Stimulated activated naive CD8-positive, alpha-beta T cell treated with anti-CD3 and anti-CD28 coated beads, Interleukin-15, Interleukin-2, amounts not matched to agents 100 U/mL and 50 U/mL, for 24 hours (primary cell): ENCODE measurements at regions not wholly inside any gene's neighbourhood (a gene's known extent, or its start where the extent isn't known, plus 50 kb on each side); places are given as distances from the start of the nearest gene placed in this dataset.
"Not testable (repeated sequence)": the region's sequence is repeated elsewhere in the genome, so short reads cannot be mapped to it uniquely, and the experiment has no call there.

ENCODE experiments used
- ATAC-seq: fragments of 150-1000 bp; cut with Tn5 transposase; one replicate; pipeline ENCODE4 v1.10.0; 2021
- DNase-seq: peaks from one replicate; pipeline ENCODE4 v3.0.0; 2021

- ATAC-seq = no peak
- DNase-seq = no peak
Measured at GRCh38 chr6:85078058-85078457, 313.7 kb upstream of the TBX18 start.

- DNase-seq = no peak
- no peak for ATAC-seq
Measured at GRCh38 chr6:85077098-85077497, 312.7 kb upstream of the TBX18 start.

GRCh38 chr6:85071845-85072244, 307.4 kb upstream of the TBX18 start:
- DNase-seq = not testable (repeated sequence)

GRCh38 chr6:85069577-85069976, 305.2 kb upstream of the TBX18 start:
- no peak for ATAC-seq
- DNase-seq = no peak

More at GRCh38 chr6:85071845-85072244, 307.4 kb upstream of the TBX18 start:
- ATAC-seq = not testable (repeated sequence)

GRCh38 chr6:85068221-85068620, 303.8 kb upstream of the TBX18 start:
- ATAC-seq (no peak), DNase-seq (no peak)

GRCh38 chr6:85066266-85066665, 301.9 kb upstream of the TBX18 start:
- DNase-seq (no peak), ATAC-seq (no peak)

GRCh38 chr6:85065831-85066230, 301.4 kb upstream of the TBX18 start:
- no peak for ATAC-seq

GRCh38 chr6:85063611-85064010, 299.2 kb upstream of the TBX18 start:
- ATAC-seq = no peak

More at GRCh38 chr6:85065831-85066230, 301.4 kb upstream of the TBX18 start:
- DNase-seq = no peak

GRCh38 chr6:85062884-85063283, 298.5 kb upstream of the TBX18 start:
- no peak for ATAC-seq

More at GRCh38 chr6:85063611-85064010, 299.2 kb upstream of the TBX18 start:
- no peak for DNase-seq

GRCh38 chr6:85058806-85059205, 294.4 kb upstream of the TBX18 start:
- DNase-seq = no peak
- no peak for ATAC-seq

More at GRCh38 chr6:85062884-85063283, 298.5 kb upstream of the TBX18 start:
- no peak for DNase-seq

- DNase-seq = no peak
- ATAC-seq = no peak
Measured at GRCh38 chr6:85050149-85050548, 285.8 kb upstream of the TBX18 start.

GRCh38 chr6:85049282-85049681, 284.9 kb upstream of the TBX18 start:
- no peak for DNase-seq
- ATAC-seq = no peak

GRCh38 chr6:85047818-85048217, 283.4 kb upstream of the TBX18 start:
- DNase-seq = no peak
- no peak for ATAC-seq

- DNase-seq, ATAC-seq: not testable (repeated sequence)
Measured at GRCh38 chr6:85045767-85046166, 281.4 kb upstream of the TBX18 start.

GRCh38 chr6:85044361-85044760, 280.0 kb upstream of the TBX18 start:
- DNase-seq = no peak
- ATAC-seq = no peak

GRCh38 chr6:85041376-85041775, 277.0 kb upstream of the TBX18 start:
- ATAC-seq (no peak), DNase-seq (no peak)

- DNase-seq = no peak
- ATAC-seq = no peak
Measured at GRCh38 chr6:85037221-85037620, 272.8 kb upstream of the TBX18 start.

GRCh38 chr6:85035766-85036165, 271.4 kb upstream of the TBX18 start:
- no peak for ATAC-seq

GRCh38 chr6:85033547-85033946, 269.1 kb upstream of the TBX18 start:
- DNase-seq (no peak), ATAC-seq (no peak)

More at GRCh38 chr6:85035766-85036165, 271.4 kb upstream of the TBX18 start:
- DNase-seq = no peak

- no peak for DNase-seq
- ATAC-seq = no peak
Measured at GRCh38 chr6:85026021-85026420, 261.6 kb upstream of the TBX18 start.

- no peak for DNase-seq
- no peak for ATAC-seq
Measured at GRCh38 chr6:85023721-85024120, 259.3 kb upstream of the TBX18 start.

GRCh38 chr6:85017352-85017751, 253.0 kb upstream of the TBX18 start:
- ATAC-seq (no peak), DNase-seq (no peak)

- ATAC-seq (no peak), DNase-seq (no peak)
Measured at GRCh38 chr6:85016726-85017125, 252.3 kb upstream of the TBX18 start.

GRCh38 chr6:85015396-85015990, 251.1 kb upstream of the TBX18 start:
- DNase-seq (peak; percentile 4), ATAC-seq (no peak)
